ENCODE measurements at regions not wholly inside any gene's neighbourhood (a gene's known extent, or its start where the extent isn't known, plus 50 kb on each side); places are given as distances from the start of the nearest gene placed in this dataset.

GRCh38 chr9:80651044-80651443 lies 1038.3 kb downstream of the TLE1 start:
- TF ChIP-seq TAF1 (IDR thresholded peaks at IDR 0.05; ENCODE audit: borderline replicate concordance, insufficient read depth, low read length) (no peak), FOXP2 (optimal IDR thresholded peaks at IDR 0.05; ENCODE audit: borderline replicate concordance, extremely low read depth, extremely low read length, insufficient read depth) (no peak), SIN3A (IDR thresholded peaks at IDR 0.05; ENCODE audit: borderline replicate concordance, insufficient read depth, low read length) (no peak), POLR2AphosphoS5 (IDR thresholded peaks at IDR 0.05; ENCODE audit: low read depth, low read length) (no peak), REST (IDR thresholded peaks at IDR 0.05; ENCODE audit: insufficient read depth in 1 of 2, low read depth in 2 of 2, low read length in 2 of 2) (no peak)

- TF ChIP-seq FOXP2 (optimal IDR thresholded peaks at IDR 0.05; ENCODE audit: borderline replicate concordance, extremely low read depth, extremely low read length, insufficient read depth) (no peak), SIN3A (IDR thresholded peaks at IDR 0.05; ENCODE audit: borderline replicate concordance, insufficient read depth, low read length) (no peak), TAF1 (IDR thresholded peaks at IDR 0.05; ENCODE audit: borderline replicate concordance, insufficient read depth, low read length) (no peak), REST (IDR thresholded peaks at IDR 0.05; ENCODE audit: insufficient read depth in 1 of 2, low read depth in 2 of 2, low read length in 2 of 2) (no peak), POLR2AphosphoS5 (IDR thresholded peaks at IDR 0.05; ENCODE audit: low read depth, low read length) (no peak)
Measured at GRCh38 chr9:80649496-80649895, 1039.9 kb downstream of the TLE1 start.

- TF ChIP-seq REST (IDR thresholded peaks at IDR 0.05; ENCODE audit: insufficient read depth in 1 of 2, low read depth in 2 of 2, low read length in 2 of 2) = no peak
- TF ChIP-seq TAF1 (IDR thresholded peaks at IDR 0.05; ENCODE audit: borderline replicate concordance, insufficient read depth, low read length) = no peak
- no peak for TF ChIP-seq FOXP2 (optimal IDR thresholded peaks at IDR 0.05; ENCODE audit: borderline replicate concordance, extremely low read depth, extremely low read length, insufficient read depth)
- no peak for TF ChIP-seq POLR2AphosphoS5 (IDR thresholded peaks at IDR 0.05; ENCODE audit: low read depth, low read length)
- no peak for TF ChIP-seq SIN3A (IDR thresholded peaks at IDR 0.05; ENCODE audit: borderline replicate concordance, insufficient read depth, low read length)
Measured at GRCh38 chr9:80649001-80649420, 1040.3 kb downstream of the TLE1 start.

- TF ChIP-seq REST (IDR thresholded peaks at IDR 0.05; ENCODE audit: insufficient read depth in 1 of 2, low read depth in 2 of 2, low read length in 2 of 2) (no peak), SIN3A (IDR thresholded peaks at IDR 0.05; ENCODE audit: borderline replicate concordance, insufficient read depth, low read length) (no peak), TAF1 (IDR thresholded peaks at IDR 0.05; ENCODE audit: borderline replicate concordance, insufficient read depth, low read length) (no peak), FOXP2 (optimal IDR thresholded peaks at IDR 0.05; ENCODE audit: borderline replicate concordance, extremely low read depth, extremely low read length, insufficient read depth) (no peak), POLR2AphosphoS5 (IDR thresholded peaks at IDR 0.05; ENCODE audit: low read depth, low read length) (no peak)
Measured at GRCh38 chr9:80648336-80648735, 1041.0 kb downstream of the TLE1 start.

- TF ChIP-seq SIN3A (IDR thresholded peaks at IDR 0.05; ENCODE audit: borderline replicate concordance, insufficient read depth, low read length) = no peak
- no peak for TF ChIP-seq TAF1 (IDR thresholded peaks at IDR 0.05; ENCODE audit: borderline replicate concordance, insufficient read depth, low read length)
- TF ChIP-seq REST (IDR thresholded peaks at IDR 0.05; ENCODE audit: insufficient read depth in 1 of 2, low read depth in 2 of 2, low read length in 2 of 2) = no peak
- no peak for TF ChIP-seq FOXP2 (optimal IDR thresholded peaks at IDR 0.05; ENCODE audit: borderline replicate concordance, extremely low read depth, extremely low read length, insufficient read depth)
- no peak for TF ChIP-seq POLR2AphosphoS5 (IDR thresholded peaks at IDR 0.05; ENCODE audit: low read depth, low read length)
Measured at GRCh38 chr9:80646211-80646610, 1043.1 kb downstream of the TLE1 start.
